ENCODE measurements at regions not wholly inside any gene's neighbourhood (a gene's known extent, or its start where the extent isn't known, plus 50 kb on each side); places are given as distances from the start of the nearest gene placed in this dataset.
A peak's percentile ranks its signal among the peaks of the same experiment; 100 is the strongest.

GRCh38 chr1:217139513-217139912 lies 416.3 kb upstream of the ESRRG start:
- no peak for DNase-seq (ENCODE audit: low read depth in 6 of 9, low spot score in 9 of 9)
- Histone ChIP-seq H3K27ac (ENCODE audit: low read depth in 1 of 2, low read length in 1 of 2) (no peak overlapping the region), H3K4me1 (ENCODE audit: control insufficient read depth in 2 of 2, insufficient read depth in 2 of 2, low read length in 2 of 2) (no peaks in the 10 kb centered on the region), H3K9me3 (ENCODE audit: control insufficient read depth in 2 of 2, insufficient read depth in 1 of 2, low read length in 1 of 2) (peaks cover 0 to 2% of the 10 kb centered on the region in 2 donors), H3K36me3 (ENCODE audit: control insufficient read depth in 2 of 2, insufficient read depth in 2 of 2, low read length in 1 of 2) (no peaks in the 10 kb centered on the region), H3K27me3 (ENCODE audit: control insufficient read depth in 2 of 2, insufficient read depth in 1 of 2, low read length in 1 of 2) (peaks cover 62 to 79% of the 10 kb centered on the region in 2 donors), H3K4me3 (ENCODE audit: low read length in 2 of 2) (no peak overlapping the region)
- 8% methylated on average over 29 of the region's 29 CpGs for WGBS

GRCh38 chr1:217138799-217139466 lies 415.7 kb upstream of the ESRRG start:
- Histone ChIP-seq H3K9me3 (ENCODE audit: control insufficient read depth in 2 of 2, insufficient read depth in 1 of 2, low read length in 1 of 2) (peaks cover 0 to 6% of the 10 kb centered on the region in 2 donors), H3K36me3 (ENCODE audit: control insufficient read depth in 2 of 2, insufficient read depth in 2 of 2, low read length in 1 of 2) (no peaks in the 10 kb centered on the region), H3K4me1 (ENCODE audit: control insufficient read depth in 2 of 2, insufficient read depth in 2 of 2, low read length in 2 of 2) (no peaks in the 10 kb centered on the region), H3K27ac (ENCODE audit: low read depth in 1 of 2, low read length in 1 of 2) (no peak overlapping the region), H3K4me3 (ENCODE audit: low read length in 2 of 2) (no peak overlapping the region), H3K27me3 (ENCODE audit: control insufficient read depth in 2 of 2, insufficient read depth in 1 of 2, low read length in 1 of 2) (peaks cover 66 to 85% of the 10 kb centered on the region in 2 donors)
- no peak for DNase-seq (ENCODE audit: low read depth in 6 of 9, low spot score in 9 of 9)
- 17% methylated on average over 12 of the region's 12 CpGs for WGBS

GRCh38 chr1:217138173-217138765 lies 415.0 kb upstream of the ESRRG start:
- Histone ChIP-seq H3K9me3 (ENCODE audit: control insufficient read depth in 2 of 2, insufficient read depth in 1 of 2, low read length in 1 of 2) (peaks cover 0 to 6% of the 10 kb centered on the region in 2 donors), H3K27ac (ENCODE audit: low read depth in 1 of 2, low read length in 1 of 2) (no peak overlapping the region), H3K36me3 (ENCODE audit: control insufficient read depth in 2 of 2, insufficient read depth in 2 of 2, low read length in 1 of 2) (no peaks in the 10 kb centered on the region), H3K4me3 (ENCODE audit: low read length in 2 of 2) (no peak overlapping the region), H3K4me1 (ENCODE audit: control insufficient read depth in 2 of 2, insufficient read depth in 2 of 2, low read length in 2 of 2) (no peaks in the 10 kb centered on the region), H3K27me3 (ENCODE audit: control insufficient read depth in 2 of 2, insufficient read depth in 1 of 2, low read length in 1 of 2) (peaks cover 69 to 91% of the 10 kb centered on the region in 2 donors)
- WGBS = 4% methylated on average over 29 of the region's 29 CpGs
- DNase-seq (ENCODE audit: low read depth in 6 of 9, low spot score in 9 of 9) = no peak

GRCh38 chr1:217137210-217137881 lies 414.1 kb upstream of the ESRRG start:
- no peak for DNase-seq (ENCODE audit: low read depth in 6 of 9, low spot score in 9 of 9)
- Histone ChIP-seq H3K27ac (ENCODE audit: low read depth in 1 of 2, low read length in 1 of 2) (no peak overlapping the region), H3K4me3 (ENCODE audit: low read length in 2 of 2) (no peak overlapping the region), H3K4me1 (ENCODE audit: control insufficient read depth in 2 of 2, insufficient read depth in 2 of 2, low read length in 2 of 2) (no peaks in the 10 kb centered on the region), H3K36me3 (ENCODE audit: control insufficient read depth in 2 of 2, insufficient read depth in 2 of 2, low read length in 1 of 2) (no peaks in the 10 kb centered on the region), H3K27me3 (ENCODE audit: control insufficient read depth in 2 of 2, insufficient read depth in 1 of 2, low read length in 1 of 2) (peaks cover 69 to 100% of the 10 kb centered on the region in 2 donors), H3K9me3 (ENCODE audit: control insufficient read depth in 2 of 2, insufficient read depth in 1 of 2, low read length in 1 of 2) (peaks cover 0 to 6% of the 10 kb centered on the region in 2 donors)
- WGBS = 7% methylated on average over 53 of the region's 53 CpGs

- no peak overlapping the region for H3K4me3 ChIP-seq (ENCODE audit: low read length in 2 of 2)
- WGBS = 6% methylated on average over 11 of the region's 11 CpGs
- no peak for DNase-seq (ENCODE audit: low read depth in 6 of 9, low spot score in 9 of 9)
- H3K27ac ChIP-seq (ENCODE audit: low read depth in 1 of 2, low read length in 1 of 2) = no peak overlapping the region
- H3K36me3 ChIP-seq (ENCODE audit: control insufficient read depth in 2 of 2, insufficient read depth in 2 of 2, low read length in 1 of 2) = no peaks in the 10 kb centered on the region
- peaks cover 0 to 6% of the 10 kb centered on the region in 2 donors for H3K9me3 ChIP-seq (ENCODE audit: control insufficient read depth in 2 of 2, insufficient read depth in 1 of 2, low read length in 1 of 2)
- H3K4me1 ChIP-seq (ENCODE audit: control insufficient read depth in 2 of 2, insufficient read depth in 2 of 2, low read length in 2 of 2) = no peaks in the 10 kb centered on the region
- H3K27me3 ChIP-seq (ENCODE audit: control insufficient read depth in 2 of 2, insufficient read depth in 1 of 2, low read length in 1 of 2) = peaks cover 69 to 100% of the 10 kb centered on the region in 2 donors
Measured at GRCh38 chr1:217136895-217137205, 413.6 kb upstream of the ESRRG start.

- 5% methylated on average over 36 of the region's 36 CpGs for WGBS
- Histone ChIP-seq H3K27me3 (ENCODE audit: control insufficient read depth in 2 of 2, insufficient read depth in 1 of 2, low read length in 1 of 2) (peaks cover 69 to 96% of the 10 kb centered on the region in 2 donors), H3K27ac (ENCODE audit: low read depth in 1 of 2, low read length in 1 of 2) (no peak overlapping the region), H3K9me3 (ENCODE audit: control insufficient read depth in 2 of 2, insufficient read depth in 1 of 2, low read length in 1 of 2) (peaks cover 0 to 6% of the 10 kb centered on the region in 2 donors), H3K4me1 (ENCODE audit: control insufficient read depth in 2 of 2, insufficient read depth in 2 of 2, low read length in 2 of 2) (no peaks in the 10 kb centered on the region), H3K36me3 (ENCODE audit: control insufficient read depth in 2 of 2, insufficient read depth in 2 of 2, low read length in 1 of 2) (no peaks in the 10 kb centered on the region), H3K4me3 (ENCODE audit: low read length in 2 of 2) (peak overlapping the region in 1 of 2 donors; percentile 16)
- no peak for DNase-seq (ENCODE audit: low read depth in 6 of 9, low spot score in 9 of 9)
Measured at GRCh38 chr1:217135987-217136894, 413.0 kb upstream of the ESRRG start.

GRCh38 chr1:217135569-217135915 lies 412.3 kb upstream of the ESRRG start:
- no peak overlapping the region for H3K27ac ChIP-seq (ENCODE audit: low read depth in 1 of 2, low read length in 1 of 2)
- WGBS = 3% methylated on average over 32 of the region's 32 CpGs
- peaks cover 62 to 89% of the 10 kb centered on the region in 2 donors for H3K27me3 ChIP-seq (ENCODE audit: control insufficient read depth in 2 of 2, insufficient read depth in 1 of 2, low read length in 1 of 2)
- no peaks in the 10 kb centered on the region for H3K36me3 ChIP-seq (ENCODE audit: control insufficient read depth in 2 of 2, insufficient read depth in 2 of 2, low read length in 1 of 2)
- no peak for DNase-seq (ENCODE audit: low read depth in 6 of 9, low spot score in 9 of 9)
- peaks cover 0 to 6% of the 10 kb centered on the region in 2 donors for H3K9me3 ChIP-seq (ENCODE audit: control insufficient read depth in 2 of 2, insufficient read depth in 1 of 2, low read length in 1 of 2)
- H3K4me3 ChIP-seq (ENCODE audit: low read length in 2 of 2) = peak overlapping the region; percentile 2 to 16
- H3K4me1 ChIP-seq (ENCODE audit: control insufficient read depth in 2 of 2, insufficient read depth in 2 of 2, low read length in 2 of 2) = no peaks in the 10 kb centered on the region

GRCh38 chr1:217134857-217135568 lies 411.8 kb upstream of the ESRRG start:
- Histone ChIP-seq H3K9me3 (ENCODE audit: control insufficient read depth in 2 of 2, insufficient read depth in 1 of 2, low read length in 1 of 2) (peaks cover 0 to 6% of the 10 kb centered on the region in 2 donors), H3K4me3 (ENCODE audit: low read length in 2 of 2) (peak overlapping the region in 1 of 2 donors; percentile 2), H3K27ac (ENCODE audit: low read depth in 1 of 2, low read length in 1 of 2) (no peak overlapping the region), H3K27me3 (ENCODE audit: control insufficient read depth in 2 of 2, insufficient read depth in 1 of 2, low read length in 1 of 2) (peaks cover 58 to 84% of the 10 kb centered on the region in 2 donors), H3K36me3 (ENCODE audit: control insufficient read depth in 2 of 2, insufficient read depth in 2 of 2, low read length in 1 of 2) (no peaks in the 10 kb centered on the region), H3K4me1 (ENCODE audit: control insufficient read depth in 2 of 2, insufficient read depth in 2 of 2, low read length in 2 of 2) (no peaks in the 10 kb centered on the region)
- 3% methylated on average over 49 of the region's 49 CpGs for WGBS
- DNase-seq (ENCODE audit: low read depth in 6 of 9, low spot score in 9 of 9) = no peak

Data from thymus (tissue), 11 donors.